ENCODE measurements at regions not wholly inside any gene's neighbourhood (a gene's known extent, or its start where the extent isn't known, plus 50 kb on each side); places are given as distances from the start of the nearest gene placed in this dataset.

DNA sequence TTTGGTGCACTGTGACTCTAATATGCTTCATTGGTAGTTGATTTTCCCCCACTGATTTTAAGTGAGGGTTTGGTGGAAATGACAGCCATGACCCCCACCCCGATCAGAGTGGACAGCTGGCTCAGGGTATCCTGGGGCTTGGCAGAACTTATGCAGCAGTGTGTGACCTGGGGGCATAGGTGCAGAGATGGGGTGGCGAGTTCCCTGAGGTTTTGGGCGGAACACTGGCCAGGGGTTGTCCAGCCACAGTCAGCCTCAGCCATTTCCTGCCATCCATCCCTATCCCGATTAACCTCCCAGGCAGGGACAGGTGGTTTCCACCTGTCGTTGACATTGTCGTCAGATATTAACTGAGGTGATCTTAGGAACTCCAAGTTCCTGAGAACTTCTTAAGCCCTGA, 155.8 kb upstream of the CHST15 start:
- TF ChIP-seq, protein P1, sequence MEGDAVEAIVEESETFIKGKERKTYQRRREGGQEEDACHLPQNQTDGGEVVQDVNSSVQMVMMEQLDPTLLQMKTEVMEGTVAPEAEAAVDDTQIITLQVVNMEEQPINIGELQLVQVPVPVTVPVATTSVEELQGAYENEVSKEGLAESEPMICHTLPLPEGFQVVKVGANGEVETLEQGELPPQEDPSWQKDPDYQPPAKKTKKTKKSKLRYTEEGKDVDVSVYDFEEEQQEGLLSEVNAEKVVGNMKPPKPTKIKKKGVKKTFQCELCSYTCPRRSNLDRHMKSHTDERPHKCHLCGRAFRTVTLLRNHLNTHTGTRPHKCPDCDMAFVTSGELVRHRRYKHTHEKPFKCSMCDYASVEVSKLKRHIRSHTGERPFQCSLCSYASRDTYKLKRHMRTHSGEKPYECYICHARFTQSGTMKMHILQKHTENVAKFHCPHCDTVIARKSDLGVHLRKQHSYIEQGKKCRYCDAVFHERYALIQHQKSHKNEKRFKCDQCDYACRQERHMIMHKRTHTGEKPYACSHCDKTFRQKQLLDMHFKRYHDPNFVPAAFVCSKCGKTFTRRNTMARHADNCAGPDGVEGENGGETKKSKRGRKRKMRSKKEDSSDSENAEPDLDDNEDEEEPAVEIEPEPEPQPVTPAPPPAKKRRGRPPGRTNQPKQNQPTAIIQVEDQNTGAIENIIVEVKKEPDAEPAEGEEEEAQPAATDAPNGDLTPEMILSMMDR (conservative IDR thresholded peaks at IDR 0.05; ENCODE audit: low read depth, low read length): no peak
- TF ChIP-seq EZH2 (IDR thresholded peaks at IDR 0.05; ENCODE audit: low read length, unreplicated experiment): no peak
- no peak for TF ChIP-seq EZH2phosphoT487 (IDR thresholded peaks at IDR 0.05; ENCODE audit: borderline replicate concordance, low read length)
